ENCODE measurements at regions not wholly inside any gene's neighbourhood (a gene's known extent, or its start where the extent isn't known, plus 50 kb on each side); places are given as distances from the start of the nearest gene placed in this dataset.

DNA sequence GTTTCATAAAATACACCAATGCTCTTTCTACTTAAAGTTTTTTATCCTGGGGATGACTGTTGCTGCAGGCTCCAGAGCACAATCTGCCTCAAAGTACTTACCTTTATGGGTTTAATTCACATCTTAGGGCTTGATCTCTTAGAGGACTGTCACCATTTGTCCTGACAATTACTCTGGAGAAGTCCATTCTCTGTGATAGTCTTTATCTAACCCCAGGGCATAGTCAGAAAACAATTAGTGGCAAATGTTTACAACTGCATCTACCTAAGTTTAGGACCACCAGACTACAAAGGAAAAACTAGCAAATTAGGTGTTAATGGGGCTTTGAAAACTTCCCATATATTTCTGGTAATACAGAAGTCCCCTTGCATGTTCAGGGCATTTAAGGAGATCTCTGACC is 973.5 kb downstream of the JRKL start:
- TF ChIP-seq, protein P1, sequence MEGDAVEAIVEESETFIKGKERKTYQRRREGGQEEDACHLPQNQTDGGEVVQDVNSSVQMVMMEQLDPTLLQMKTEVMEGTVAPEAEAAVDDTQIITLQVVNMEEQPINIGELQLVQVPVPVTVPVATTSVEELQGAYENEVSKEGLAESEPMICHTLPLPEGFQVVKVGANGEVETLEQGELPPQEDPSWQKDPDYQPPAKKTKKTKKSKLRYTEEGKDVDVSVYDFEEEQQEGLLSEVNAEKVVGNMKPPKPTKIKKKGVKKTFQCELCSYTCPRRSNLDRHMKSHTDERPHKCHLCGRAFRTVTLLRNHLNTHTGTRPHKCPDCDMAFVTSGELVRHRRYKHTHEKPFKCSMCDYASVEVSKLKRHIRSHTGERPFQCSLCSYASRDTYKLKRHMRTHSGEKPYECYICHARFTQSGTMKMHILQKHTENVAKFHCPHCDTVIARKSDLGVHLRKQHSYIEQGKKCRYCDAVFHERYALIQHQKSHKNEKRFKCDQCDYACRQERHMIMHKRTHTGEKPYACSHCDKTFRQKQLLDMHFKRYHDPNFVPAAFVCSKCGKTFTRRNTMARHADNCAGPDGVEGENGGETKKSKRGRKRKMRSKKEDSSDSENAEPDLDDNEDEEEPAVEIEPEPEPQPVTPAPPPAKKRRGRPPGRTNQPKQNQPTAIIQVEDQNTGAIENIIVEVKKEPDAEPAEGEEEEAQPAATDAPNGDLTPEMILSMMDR (IDR thresholded peaks at IDR 0.05): no peak
- no peak for TF ChIP-seq POLR2A (IDR thresholded peaks at IDR 0.05)
- no peak for TF ChIP-seq POLR2AphosphoS5 (IDR thresholded peaks at IDR 0.05)
